GM21515 (cell line): ENCODE measurements at regions not wholly inside any gene's neighbourhood (a gene's known extent, or its start where the extent isn't known, plus 50 kb on each side); places are given as distances from the start of the nearest gene placed in this dataset.
"Not testable (repeated sequence)": the region's sequence is repeated elsewhere in the genome, so short reads cannot be mapped to it uniquely, and the experiment has no call there.

Experiments used
- ATAC-seq: cut with Tn5 transposase; IDR thresholded peaks from one replicate; pipeline ENCODE4 v1.9.1; 2021; ENCODE audit not compliant: unreplicated experiment

GRCh38 chr7:33778195-33778594 is 127.1 kb upstream of the BMPER start:
- ATAC-seq = no peak

GRCh38 chr7:33779216-33779615 is 126.1 kb upstream of the BMPER start:
- ATAC-seq = no peak

- ATAC-seq = no peak
Observed at GRCh38 chr7:33781167-33781566, 124.2 kb upstream of the BMPER start.

- ATAC-seq = no peak
Observed at GRCh38 chr7:33781796-33782195, 123.5 kb upstream of the BMPER start.

- no peak for ATAC-seq
Observed at GRCh38 chr7:33784000-33784399, 121.3 kb upstream of the BMPER start.

GRCh38 chr7:33788531-33788930 is 116.8 kb upstream of the BMPER start:
- ATAC-seq = no peak

GRCh38 chr7:33789871-33790630 is 115.3 kb upstream of the BMPER start:
- ATAC-seq = no peak

- ATAC-seq = no peak
Observed at GRCh38 chr7:33790746-33791145, 114.6 kb upstream of the BMPER start.

GRCh38 chr7:33792041-33792440 is 113.3 kb upstream of the BMPER start:
- no peak for ATAC-seq

- no peak for ATAC-seq
Observed at GRCh38 chr7:33792547-33793105, 112.7 kb upstream of the BMPER start.

- no peak for ATAC-seq
Observed at GRCh38 chr7:33793616-33794015, 111.7 kb upstream of the BMPER start.

GRCh38 chr7:33794419-33794818 is 110.9 kb upstream of the BMPER start:
- ATAC-seq = no peak

- no peak for ATAC-seq
Observed at GRCh38 chr7:33794959-33795358, 110.4 kb upstream of the BMPER start.

GRCh38 chr7:33796538-33796937 is 108.8 kb upstream of the BMPER start:
- ATAC-seq = no peak

- ATAC-seq = not testable (repeated sequence)
Observed at GRCh38 chr7:33797512-33797911, 107.8 kb upstream of the BMPER start.

GRCh38 chr7:33798686-33799325 is 106.5 kb upstream of the BMPER start:
- no peak for ATAC-seq

GRCh38 chr7:33799766-33800165 is 105.6 kb upstream of the BMPER start:
- no peak for ATAC-seq

- ATAC-seq = no peak
Observed at GRCh38 chr7:33802600-33802999, 102.7 kb upstream of the BMPER start.

GRCh38 chr7:33804140-33804660 is 101.1 kb upstream of the BMPER start:
- no peak for ATAC-seq

- ATAC-seq = no peak
Observed at GRCh38 chr7:33805630-33806233, 99.6 kb upstream of the BMPER start.

GRCh38 chr7:33806298-33807154 is 98.8 kb upstream of the BMPER start:
- ATAC-seq = no peak
